ENCODE measurements at regions not wholly inside any gene's neighbourhood (a gene's known extent, or its start where the extent isn't known, plus 50 kb on each side); places are given as distances from the start of the nearest gene placed in this dataset.

DNA sequence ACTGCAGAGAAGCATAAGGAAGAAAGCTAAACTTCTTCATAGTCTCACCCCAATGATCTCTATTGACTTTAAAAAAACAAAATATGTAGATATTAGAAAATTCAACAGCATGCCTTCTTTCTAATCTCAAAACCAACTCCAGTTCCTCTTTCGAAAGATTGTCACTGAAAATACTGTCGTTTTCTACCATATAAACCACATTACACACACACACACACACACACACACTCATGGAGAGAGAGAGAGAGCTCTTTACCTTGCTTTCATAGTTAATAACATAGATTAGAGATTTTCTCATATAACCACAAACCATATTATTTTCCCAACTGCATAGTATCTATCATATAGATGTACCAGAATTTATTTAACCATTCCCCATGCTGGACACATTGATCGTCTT, 296.2 kb upstream of the MGMT start:
- TF ChIP-seq, protein P1, sequence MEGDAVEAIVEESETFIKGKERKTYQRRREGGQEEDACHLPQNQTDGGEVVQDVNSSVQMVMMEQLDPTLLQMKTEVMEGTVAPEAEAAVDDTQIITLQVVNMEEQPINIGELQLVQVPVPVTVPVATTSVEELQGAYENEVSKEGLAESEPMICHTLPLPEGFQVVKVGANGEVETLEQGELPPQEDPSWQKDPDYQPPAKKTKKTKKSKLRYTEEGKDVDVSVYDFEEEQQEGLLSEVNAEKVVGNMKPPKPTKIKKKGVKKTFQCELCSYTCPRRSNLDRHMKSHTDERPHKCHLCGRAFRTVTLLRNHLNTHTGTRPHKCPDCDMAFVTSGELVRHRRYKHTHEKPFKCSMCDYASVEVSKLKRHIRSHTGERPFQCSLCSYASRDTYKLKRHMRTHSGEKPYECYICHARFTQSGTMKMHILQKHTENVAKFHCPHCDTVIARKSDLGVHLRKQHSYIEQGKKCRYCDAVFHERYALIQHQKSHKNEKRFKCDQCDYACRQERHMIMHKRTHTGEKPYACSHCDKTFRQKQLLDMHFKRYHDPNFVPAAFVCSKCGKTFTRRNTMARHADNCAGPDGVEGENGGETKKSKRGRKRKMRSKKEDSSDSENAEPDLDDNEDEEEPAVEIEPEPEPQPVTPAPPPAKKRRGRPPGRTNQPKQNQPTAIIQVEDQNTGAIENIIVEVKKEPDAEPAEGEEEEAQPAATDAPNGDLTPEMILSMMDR (IDR thresholded peaks at IDR 0.05; ENCODE audit: poor library complexity), result no peak
- TF ChIP-seq EZH2 (IDR thresholded peaks at IDR 0.05; ENCODE audit: borderline replicate concordance) (no peak), EZH2phosphoT487 (IDR thresholded peaks at IDR 0.05; ENCODE audit: low read depth, severe bottlenecking, unreplicated experiment) (no peak)
